Common myeloid progenitor, CD34-positive (primary cell): ENCODE measurements at regions not wholly inside any gene's neighbourhood (a gene's known extent, or its start where the extent isn't known, plus 50 kb on each side); places are given as distances from the start of the nearest gene placed in this dataset.

ENCODE experiments used
- CTCF ChIA-PET: fragments of 350-600 bp; sonication (Branson Sonifier 250); formaldehyde crosslinking; loops from one replicate; lab custom pipeline; 2021; ENCODE audit warnings: antibody characterized with exemption; lab: Charles Lee
- POLR2A ChIA-PET: fragments of 350-600 bp; sonication (Branson Sonifier 250); formaldehyde crosslinking; loops from one replicate; lab custom pipeline; 2021; ENCODE audit warnings: antibody characterized with exemption; lab: Charles Lee
- DNase-seq, 3 donors: peaks; one replicate each; pipeline versions ENCODE4 v3.0.0 to v3.0.0-alpha.2; 2013
- H3K27ac ChIP-seq, 2 experiments: 1 replicate in 1 of 2; 2 replicates in 1 of 2; pipeline ENCODE4 v1.7.0; 2013; ENCODE audit warnings: inconsistent platforms in 2 of 2, low read length in 2 of 2, mild to moderate bottlenecking in 2 of 2, low read depth in 1 of 2, moderate library complexity in 1 of 2; ENCODE audit not compliant: severe bottlenecking in 2 of 2, insufficient read depth in 1 of 2, poor library complexity in 1 of 2
- H3K27me3 ChIP-seq, 5 experiments: replicated peaks in 2 of 5; 1 replicate in 3 of 5; 2 replicates in 2 of 5; pipeline versions ENCODE4 v1.6.1 to v1.7.0; 2013; ENCODE audit warnings: low read length in 4 of 5, mild to moderate bottlenecking in 2 of 5, moderate library complexity in 2 of 5, inconsistent platforms in 1 of 5; ENCODE audit not compliant: insufficient read depth in 5 of 5, control insufficient read depth in 4 of 5
- H3K36me3 ChIP-seq, 4 experiments: 1 replicate in 2 of 4; 2 replicates in 2 of 4; pipeline versions ENCODE4 v1.6.1 to v1.7.0; 2013; ENCODE audit warnings: low read length in 3 of 4, control low read depth in 1 of 4, mild to moderate bottlenecking in 1 of 4; ENCODE audit not compliant: control insufficient read depth in 4 of 4, insufficient read depth in 4 of 4
- H3K4me1 ChIP-seq, 4 experiments: 1 replicate in 3 of 4; 2 replicates in 1 of 4; pipeline versions ENCODE4 v1.6.1 to v1.7.1; 2013; ENCODE audit warnings: low read length in 3 of 4, mild to moderate bottlenecking in 3 of 4, control low read depth in 1 of 4, inconsistent platforms in 1 of 4, moderate library complexity in 1 of 4; ENCODE audit not compliant: control insufficient read depth in 4 of 4, insufficient read depth in 4 of 4; ENCODE audit errors: control extremely low read depth in 1 of 4
- H3K4me3 ChIP-seq, 7 experiments: 1 replicate in 4 of 7; 2 replicates in 3 of 7; pipeline versions ENCODE4 v1.5.1 to v1.7.0; 2013; ENCODE audit warnings: mild to moderate bottlenecking in 7 of 7, low read length in 6 of 7, moderate library complexity in 6 of 7, inconsistent platforms in 2 of 7, low read depth in 2 of 7, control low read depth in 1 of 7; ENCODE audit not compliant: insufficient read depth in 4 of 7, control insufficient read depth in 1 of 7; ENCODE audit errors: extremely low read depth in 1 of 7
- H3K9me3 ChIP-seq, 5 experiments: 1 replicate in 4 of 5; 2 replicates in 1 of 5; pipeline versions ENCODE4 v1.6.1 to v1.7.1; 2013; ENCODE audit warnings: low read length in 4 of 5, mild to moderate bottlenecking in 2 of 5, inconsistent platforms in 1 of 5, low read depth in 1 of 5, moderate library complexity in 1 of 5; ENCODE audit not compliant: control insufficient read depth in 4 of 5, insufficient read depth in 2 of 5; ENCODE audit errors: control extremely low read depth in 1 of 5
- WGBS: methylation state at CpG from one replicate; pipeline ENCODE4 v1.1.5; 2013; ENCODE audit not compliant: insufficient coverage; 5-methylcytosine and 5-hydroxymethylcytosine counted together

GRCh38 chr20:54377992-54378773 lies 97.2 kb upstream of the DOK5 start:
- ChIA-PET CTCF (no interaction called here), POLR2A (no interaction called here)
- DNase-seq, result no peak
- H3K9me3 ChIP-seq, result no peaks in the 10 kb centered on the region
- no peaks in the 10 kb centered on the region for H3K36me3 ChIP-seq
- no peak overlapping the region for H3K4me3 ChIP-seq
- no CpG with 5 or more reads among the region's 1 CpG for WGBS
- H3K27me3 ChIP-seq, result no peaks in the 10 kb centered on the region
- H3K27ac ChIP-seq, result no peak overlapping the region
- no peaks in the 10 kb centered on the region for H3K4me1 ChIP-seq

GRCh38 chr20:54379893-54380584 lies 95.4 kb upstream of the DOK5 start:
- Histone ChIP-seq H3K36me3 (no peaks in the 10 kb centered on the region), H3K27me3 (peaks cover 0 to under 1% (median 0%) of the 10 kb centered on the region in 5 experiments), H3K27ac (no peak overlapping the region), H3K4me1 (no peaks in the 10 kb centered on the region), H3K9me3 (no peaks in the 10 kb centered on the region), H3K4me3 (no peak overlapping the region)
- ChIA-PET CTCF (no interaction called here), POLR2A (no interaction called here)
- no CpG with 5 or more reads among the region's 7 CpGs for WGBS
- DNase-seq, result no peak

DNA sequence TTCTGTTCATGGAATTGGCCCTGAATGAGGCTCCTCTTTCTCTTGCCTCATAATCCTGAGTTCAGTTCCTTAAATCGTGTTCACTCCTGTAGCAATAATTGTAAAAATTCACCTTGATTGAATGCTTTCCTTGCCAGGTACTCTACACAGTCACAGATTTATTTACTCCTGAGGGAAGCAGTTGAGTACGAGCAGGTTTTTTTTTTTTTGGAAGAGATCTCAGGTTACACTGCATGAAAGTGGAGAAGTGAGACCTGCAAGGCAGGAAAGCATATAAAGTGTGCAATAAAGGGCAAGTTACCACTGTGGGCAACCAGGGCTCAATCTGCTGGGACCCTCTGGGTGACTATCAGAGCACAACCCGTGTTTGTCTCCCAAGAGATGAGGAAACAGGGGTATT lies 93.0 kb upstream of the DOK5 start:
- CTCF ChIA-PET, result no interaction called here
- WGBS, result 55% methylated on average over 2 of the region's 3 CpGs
- Histone ChIP-seq H3K9me3 (no peaks in the 10 kb centered on the region), H3K27me3 (peaks cover 0 to 2% (median 0%) of the 10 kb centered on the region in 5 experiments), H3K4me1 (no peaks in the 10 kb centered on the region), H3K36me3 (no peaks in the 10 kb centered on the region), H3K4me3 (no peak overlapping the region), H3K27ac (no peak overlapping the region)
- no peak for DNase-seq
- POLR2A ChIA-PET, result no interaction called here

- peaks cover 0 to 4% (median 0%) of the 10 kb centered on the region in 5 experiments for H3K27me3 ChIP-seq
- ChIA-PET POLR2A (no interaction called here), CTCF (no interaction called here)
- no peaks in the 10 kb centered on the region for H3K36me3 ChIP-seq
- H3K4me3 ChIP-seq, result no peak overlapping the region
- DNase-seq, result no peak
- H3K4me1 ChIP-seq, result no peaks in the 10 kb centered on the region
- no peak overlapping the region for H3K27ac ChIP-seq
- WGBS, result 94% methylated on average over 7 of the region's 8 CpGs
- no peaks in the 10 kb centered on the region for H3K9me3 ChIP-seq
These were observed 89.6 kb upstream of the DOK5 start for GRCh38 chr20:54385746-54386145.

- WGBS, result 76% methylated on average over 4 of the region's 9 CpGs
These were observed 85.7 kb upstream of the DOK5 start for GRCh38 chr20:54389596-54390280.

DNA sequence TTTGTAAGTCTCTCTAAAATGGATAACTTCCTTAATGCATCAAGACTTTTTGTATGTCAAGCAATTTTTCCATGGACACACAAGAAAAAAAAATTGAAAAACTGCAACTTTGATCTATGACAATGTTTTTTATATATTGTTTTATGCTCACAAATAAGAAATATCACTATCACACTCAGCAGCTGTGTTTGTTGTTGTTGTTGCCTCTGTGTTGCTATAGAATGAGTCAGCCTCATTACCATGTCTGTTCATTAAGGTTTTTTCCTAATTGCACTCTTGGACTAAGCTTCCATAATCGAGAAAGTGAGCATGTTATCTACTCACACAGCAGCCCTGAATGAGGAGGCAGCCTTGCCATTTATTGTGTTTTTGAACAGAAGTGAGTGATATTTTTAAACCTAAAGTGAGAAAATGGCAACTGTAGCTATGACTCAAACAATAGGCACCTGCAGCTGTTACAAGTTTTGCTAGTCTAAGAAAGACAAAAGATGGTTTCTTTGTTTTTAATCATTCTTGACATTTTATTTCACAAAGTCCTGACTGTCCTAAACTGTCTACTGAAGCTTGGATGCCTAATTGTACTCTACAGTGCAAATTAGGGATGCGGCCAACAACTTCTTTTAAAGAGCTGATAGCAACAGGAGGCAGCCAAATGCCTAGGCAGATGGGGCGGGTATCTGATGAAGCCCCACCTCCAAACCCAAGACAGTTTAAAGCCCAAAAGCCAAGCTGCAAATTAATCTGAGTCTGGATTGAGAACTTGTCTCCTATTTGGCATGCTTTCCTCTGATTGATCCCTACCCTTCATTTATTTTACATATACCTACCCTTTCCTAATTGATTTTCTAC lies 77.9 kb upstream of the DOK5 start:
- peaks cover 0 to 2% (median 0%) of the 10 kb centered on the region in 5 experiments for H3K9me3 ChIP-seq
- 100% methylated on average over 3 of the region's 3 CpGs for WGBS
- ChIA-PET CTCF (interaction anchor here (0.6 kb wide), 1 partner anchor 13 kb away, joined by 3 read pairs; no protein-coding TSS in a partner anchor), POLR2A (no interaction called here)
- no peak for DNase-seq
- H3K27me3 ChIP-seq, result peaks cover 0 to 2% (median 0%) of the 10 kb centered on the region in 5 experiments
- no peaks in the 10 kb centered on the region for H3K4me1 ChIP-seq
- no peaks in the 10 kb centered on the region for H3K36me3 ChIP-seq
- H3K4me3 ChIP-seq, result no peak overlapping the region
- H3K27ac ChIP-seq, result no peak overlapping the region

More at GRCh38 chr20:54389596-54390280, 85.7 kb upstream of the DOK5 start:
- Histone ChIP-seq H3K4me1 (no peaks in the 10 kb centered on the region), H3K27me3 (peaks cover 0 to 4% (median 2%) of the 10 kb centered on the region in 5 experiments), H3K27ac (no peak overlapping the region), H3K9me3 (no peaks in the 10 kb centered on the region), H3K36me3 (no peaks in the 10 kb centered on the region), H3K4me3 (no peak overlapping the region)
- CTCF ChIA-PET, result no interaction called here
- POLR2A ChIA-PET, result no interaction called here
- DNase-seq, result no peak
